HG03064 (cell line): ENCODE measurements at regions not wholly inside any gene's neighbourhood (a gene's known extent, or its start where the extent isn't known, plus 50 kb on each side); places are given as distances from the start of the nearest gene placed in this dataset.
"Not testable (repeated sequence)": the region's sequence is repeated elsewhere in the genome, so short reads cannot be mapped to it uniquely, and the experiment has no call there.

Experiments used
- ATAC-seq: cut with Tn5 transposase; IDR thresholded peaks from one replicate; pipeline ENCODE4 v1.9.1; 2021; ENCODE audit warnings: low read depth; ENCODE audit not compliant: unreplicated experiment

DNA sequence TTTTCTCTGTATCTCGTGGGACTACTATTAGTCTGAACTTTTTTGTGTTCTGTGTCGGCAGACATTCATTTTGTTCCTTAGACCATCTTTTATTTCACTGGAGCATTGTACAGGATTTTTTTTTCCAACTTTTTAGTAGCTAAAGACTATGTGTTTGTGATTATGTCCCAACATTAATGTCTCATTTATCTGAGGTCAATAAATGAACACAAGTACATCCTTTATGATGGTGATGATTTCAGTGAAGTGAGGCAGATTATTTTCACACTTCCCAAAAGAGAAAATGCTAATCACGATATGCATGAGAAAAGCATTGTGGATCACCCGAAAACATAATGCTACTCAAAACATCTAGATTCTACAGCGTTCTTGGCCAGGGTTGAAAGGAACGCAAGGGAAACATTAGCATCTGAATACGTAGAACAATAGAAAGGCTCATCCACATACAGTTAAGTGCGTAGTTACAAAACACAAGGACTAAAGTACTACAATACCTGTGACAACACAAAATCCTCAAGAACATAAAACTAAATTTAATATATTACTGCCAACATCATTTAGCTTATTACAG is 981.7 kb upstream of the NCAM2 start:
- ATAC-seq, result no peak

GRCh38 chr21:20020026-20020425 is 978.2 kb upstream of the NCAM2 start:
- no peak for ATAC-seq

DNA sequence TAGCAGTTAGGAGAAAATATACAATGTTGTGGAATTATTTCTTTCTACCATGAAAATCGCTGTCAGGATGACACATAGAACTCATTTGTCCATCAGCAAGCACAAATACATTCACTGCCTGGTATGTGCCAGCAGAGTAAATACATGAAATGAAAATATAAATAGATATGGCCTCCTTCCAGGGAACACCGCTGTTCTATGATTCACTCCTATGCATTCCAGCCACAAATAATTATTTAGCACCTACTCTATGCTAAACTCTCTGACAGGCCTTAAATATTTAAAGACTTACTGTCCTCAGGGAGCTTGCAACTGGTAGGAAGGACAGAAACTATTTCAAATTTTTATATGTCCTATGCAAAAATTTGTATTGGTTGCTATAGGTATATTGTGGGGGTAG is 975.0 kb upstream of the NCAM2 start:
- ATAC-seq, result no peak

- ATAC-seq, result no peak
Observed at GRCh38 chr21:20024741-20025140, 973.5 kb upstream of the NCAM2 start.

DNA sequence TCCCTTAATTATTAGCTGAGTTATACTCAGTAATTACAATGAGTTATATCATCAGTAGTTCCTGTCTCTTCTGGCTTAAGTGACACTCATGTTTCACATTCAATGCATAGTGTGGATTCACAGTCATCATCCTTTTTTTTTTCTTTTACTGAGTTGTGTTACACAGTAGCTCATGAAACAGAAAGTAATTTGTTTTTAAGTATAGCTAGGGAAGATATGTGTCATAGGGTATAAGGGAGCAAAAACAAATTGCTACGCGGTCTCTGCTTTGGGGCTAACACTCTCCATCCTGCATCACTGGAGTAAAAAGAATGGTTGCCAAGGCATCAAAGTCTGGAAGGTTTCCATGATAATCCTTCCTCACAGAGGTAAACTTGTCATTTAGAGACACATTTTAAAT is 971.7 kb upstream of the NCAM2 start:
- no peak for ATAC-seq

DNA sequence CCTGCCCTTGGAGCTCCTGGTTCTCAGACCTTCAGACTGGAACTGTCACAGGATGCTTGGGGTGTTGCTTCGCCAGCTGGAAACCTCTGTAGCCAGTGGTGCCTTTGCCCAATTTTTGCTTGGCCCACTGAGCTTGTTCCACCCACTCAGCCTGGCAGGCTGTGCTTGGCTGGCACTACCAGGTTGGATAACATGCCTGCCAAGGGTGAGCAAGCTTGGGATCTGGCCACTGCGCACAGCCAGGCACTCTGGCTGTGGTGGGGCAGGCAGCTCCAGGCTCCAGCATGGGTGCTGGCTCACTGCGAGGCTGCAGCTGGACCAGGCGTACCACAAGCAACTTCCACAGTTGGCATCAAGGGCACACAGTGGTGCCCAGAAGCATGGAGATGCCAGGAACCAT is 967.8 kb upstream of the NCAM2 start:
- no peak for ATAC-seq

DNA sequence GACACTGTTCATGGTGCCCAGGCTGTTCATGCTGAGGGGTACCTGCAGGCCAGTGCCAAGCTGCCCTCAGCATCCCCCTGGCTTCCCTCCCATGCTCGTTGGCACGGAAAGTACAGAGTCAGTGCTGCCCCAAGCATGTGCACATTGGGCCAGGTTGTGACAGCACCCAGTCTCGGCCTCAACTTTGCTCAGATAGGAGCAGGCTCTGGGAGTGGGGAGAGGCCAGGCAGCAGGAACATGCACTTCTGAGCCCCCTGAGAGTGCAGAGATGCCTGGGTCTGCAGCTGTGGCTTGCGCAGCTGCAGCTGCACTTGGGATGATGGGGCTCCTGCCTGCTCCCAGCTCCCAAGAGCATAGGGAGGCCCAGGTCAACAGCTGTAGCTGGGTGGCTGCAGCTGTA is 966.4 kb upstream of the NCAM2 start:
- no peak for ATAC-seq

- ATAC-seq, result no peak
Observed at GRCh38 chr21:20040768-20041167, 957.4 kb upstream of the NCAM2 start.

GRCh38 chr21:20045197-20045596 is 953.0 kb upstream of the NCAM2 start:
- no peak for ATAC-seq

DNA sequence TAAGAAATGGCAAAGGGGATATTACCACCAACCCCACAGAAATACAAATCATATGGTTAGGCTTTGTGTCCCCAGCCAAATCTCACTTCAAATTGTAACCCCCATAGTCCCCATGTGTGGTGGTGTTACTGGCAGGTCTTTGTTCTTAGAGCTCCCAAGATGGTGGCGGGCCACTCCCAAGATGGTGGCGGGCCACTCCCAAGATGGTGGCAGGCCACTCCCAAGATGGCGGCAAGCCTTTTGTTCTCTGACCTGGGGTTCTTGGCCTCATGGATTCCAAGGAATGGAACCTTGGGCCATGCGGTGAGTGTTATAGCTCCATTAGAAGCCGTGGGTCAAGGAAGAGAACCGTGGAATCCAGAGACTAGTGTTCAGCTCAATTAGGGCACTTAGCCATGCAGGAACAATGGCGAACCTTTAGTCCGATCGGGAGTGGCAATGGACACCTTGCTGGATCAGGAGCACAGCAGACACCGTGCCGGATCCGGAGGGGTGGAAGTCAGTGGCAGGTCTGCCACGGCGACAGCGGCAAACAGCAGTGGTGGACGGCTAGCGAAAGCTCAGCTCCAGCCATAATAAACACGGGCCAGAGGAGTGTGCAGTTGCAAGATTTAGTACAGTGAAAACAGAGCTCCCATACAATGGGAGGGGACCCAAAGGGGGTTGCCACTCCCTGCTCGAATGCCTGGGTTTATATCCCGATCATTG is 949.9 kb upstream of the NCAM2 start:
- ATAC-seq, result not testable (repeated sequence)

DNA sequence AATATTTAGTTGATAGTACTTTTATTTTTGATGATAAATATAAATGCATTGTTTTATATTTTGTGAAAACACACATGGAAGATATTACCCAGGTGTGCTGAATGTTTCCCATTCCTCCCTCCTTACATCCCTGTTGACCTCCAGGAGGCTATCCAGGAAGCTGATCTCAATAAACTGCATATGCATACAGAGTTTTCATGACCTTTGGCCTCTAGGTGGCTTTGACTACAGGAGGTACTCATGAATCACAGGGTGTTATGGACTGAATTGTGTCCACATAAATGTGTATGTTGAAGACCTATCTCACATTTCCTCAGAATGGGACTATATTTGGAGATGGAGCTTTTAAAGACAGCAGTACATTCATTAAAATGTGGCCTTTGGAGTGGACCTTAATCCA is 914.9 kb upstream of the NCAM2 start:
- no peak for ATAC-seq

DNA sequence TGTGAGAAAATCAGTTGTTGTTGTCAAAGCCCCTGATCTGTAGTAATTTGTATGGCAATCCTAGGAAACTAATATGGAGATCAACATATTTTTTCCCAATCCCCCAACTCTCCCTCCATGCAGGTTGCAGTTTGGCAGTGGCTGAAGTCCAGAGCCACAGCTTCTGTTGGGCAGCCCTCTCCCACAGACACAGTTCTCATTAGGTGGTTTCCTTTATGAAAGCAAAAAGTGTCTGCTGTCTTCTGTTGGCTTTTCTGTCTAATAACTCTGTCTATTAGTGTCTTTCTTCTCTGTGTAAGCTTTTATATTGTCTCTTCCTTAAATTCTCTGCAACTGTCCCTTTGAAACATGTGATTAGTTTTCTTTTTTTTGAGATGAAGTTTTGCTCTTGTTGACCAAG is 914.3 kb upstream of the NCAM2 start:
- ATAC-seq, result no peak

- ATAC-seq, result no peak
Observed at GRCh38 chr21:20086508-20086907, 911.7 kb upstream of the NCAM2 start.

GRCh38 chr21:20106368-20106767 is 891.8 kb upstream of the NCAM2 start:
- ATAC-seq, result no peak

DNA sequence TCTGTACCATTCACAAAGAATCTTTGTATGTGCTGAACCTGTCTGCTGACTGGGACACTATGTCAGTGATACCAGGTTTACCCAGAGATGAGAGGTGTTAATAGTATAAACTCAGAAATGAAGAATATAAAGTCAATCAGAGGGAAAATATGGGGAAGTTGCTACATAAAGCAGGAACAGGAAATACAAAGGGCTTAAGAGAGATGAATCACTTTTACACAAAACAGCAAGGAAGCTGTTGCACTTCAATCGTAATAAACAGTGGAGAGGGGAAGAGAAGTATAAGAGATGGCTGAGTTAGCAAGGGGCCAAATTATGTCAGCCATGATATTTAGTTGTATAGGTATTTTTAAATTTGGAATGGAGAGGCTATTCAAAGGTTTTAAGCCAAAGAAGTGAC is 890.2 kb upstream of the NCAM2 start:
- no peak for ATAC-seq

- no peak for ATAC-seq
Observed at GRCh38 chr21:20108976-20109540, 889.2 kb upstream of the NCAM2 start.

GRCh38 chr21:20110368-20110767 is 887.8 kb upstream of the NCAM2 start:
- ATAC-seq, result no peak

GRCh38 chr21:20151741-20152140 is 846.5 kb upstream of the NCAM2 start:
- no peak for ATAC-seq

GRCh38 chr21:20163167-20163566 is 835.0 kb upstream of the NCAM2 start:
- ATAC-seq, result no peak

- ATAC-seq, result no peak
Observed at GRCh38 chr21:20167059-20167458, 831.1 kb upstream of the NCAM2 start.

DNA sequence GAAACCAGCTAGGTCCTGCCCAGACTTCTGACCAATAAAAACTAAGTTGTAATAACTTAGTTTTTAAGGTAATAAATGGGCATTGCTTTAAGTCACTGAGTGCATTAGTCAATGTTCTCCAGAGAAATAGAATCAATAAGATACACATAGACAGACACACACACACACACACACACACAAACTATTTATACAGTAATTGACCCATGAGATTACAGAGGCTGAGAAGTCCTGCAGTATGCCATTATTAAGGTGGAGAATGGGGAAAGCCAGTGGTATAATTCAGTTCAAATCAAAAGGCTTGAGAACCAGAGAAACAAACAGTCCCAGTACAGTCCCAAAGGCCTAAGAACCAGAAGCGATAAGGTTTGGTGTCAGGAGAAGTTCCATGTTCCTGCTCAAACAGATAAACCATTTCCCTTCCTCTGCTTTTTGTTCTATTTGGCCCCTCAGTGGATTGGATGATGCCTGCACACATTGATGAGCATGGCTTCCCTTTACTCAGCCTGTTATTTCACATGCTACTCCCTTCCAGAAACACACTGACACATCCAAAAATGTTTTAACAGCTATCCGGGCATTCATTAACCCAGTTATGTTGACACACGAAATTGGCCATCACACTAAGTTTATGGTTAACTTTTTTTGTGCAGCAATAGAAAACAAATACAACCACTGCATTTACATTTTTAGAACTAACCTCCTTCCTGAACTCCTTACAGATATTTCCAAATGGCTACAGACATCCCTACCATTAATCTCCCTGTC is 828.2 kb upstream of the NCAM2 start:
- no peak for ATAC-seq

DNA sequence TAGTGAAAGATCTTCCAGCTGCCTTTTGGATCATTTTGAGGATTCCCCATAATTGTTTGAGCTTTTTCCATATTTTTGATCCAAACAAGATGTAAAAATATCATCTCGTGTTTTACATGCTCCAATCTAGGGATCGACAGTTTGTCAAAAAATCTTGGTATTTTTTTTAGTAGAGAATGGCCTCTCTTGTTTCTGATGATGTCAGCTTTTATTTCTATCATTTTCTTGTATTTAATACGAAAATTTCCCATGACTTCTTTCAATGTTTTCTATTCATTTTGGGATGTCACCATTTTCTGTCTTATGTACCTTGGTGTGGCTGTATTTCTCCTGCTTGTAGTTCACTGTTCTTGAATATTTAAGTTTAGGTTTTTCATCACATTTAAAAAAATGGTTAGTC is 812.0 kb upstream of the NCAM2 start:
- ATAC-seq, result no peak
